ENCODE measurements at regions not wholly inside any gene's neighbourhood (a gene's known extent, or its start where the extent isn't known, plus 50 kb on each side); places are given as distances from the start of the nearest gene placed in this dataset.

GRCh38 chr18:75810961-75811551, 383.6 kb upstream of the SMIM21 start:
- Histone ChIP-seq H3K27me3 (no peaks in the 10 kb centered on the region), H3K27ac (no peak overlapping the region), H3K4me1 (no peaks in the 10 kb centered on the region), H3K9ac (ENCODE audit: low read depth in 2 of 2, low read length in 2 of 2) (no peak overlapping the region), H3K36me3 (no peaks in the 10 kb centered on the region), H3K4me3 (no peak overlapping the region), H3K9me3 (no peaks in the 10 kb centered on the region)
- intact Hi-C loops (cut with DNase I) = no loop called here
- DNase-seq = no peak
- no peak for TF ChIP-seq CTCF (IDR thresholded peaks at IDR 0.05)

- Histone ChIP-seq H3K9me3 (no peaks in the 10 kb centered on the region), H3K4me3 (no peak overlapping the region), H3K27ac (no peak overlapping the region), H3K36me3 (no peaks in the 10 kb centered on the region), H3K27me3 (no peaks in the 10 kb centered on the region), H3K4me1 (no peaks in the 10 kb centered on the region), H3K9ac (ENCODE audit: low read depth in 2 of 2, low read length in 2 of 2) (no peak overlapping the region)
- no peak for TF ChIP-seq CTCF (IDR thresholded peaks at IDR 0.05)
- DNase-seq = no peak
- intact Hi-C loops (cut with DNase I) = no loop called here
Measured at GRCh38 chr18:75810516-75810915, 383.0 kb upstream of the SMIM21 start.

- H3K4me3 ChIP-seq = peak overlapping the region; percentile 23
- intact Hi-C loops (cut with DNase I) = no loop called here
- no peaks in the 10 kb centered on the region for H3K9me3 ChIP-seq
- H3K27ac ChIP-seq = peak overlapping the region; percentile 41
- H3K36me3 ChIP-seq = no peaks in the 10 kb centered on the region
- H3K27me3 ChIP-seq = no peaks in the 10 kb centered on the region
- H3K4me1 ChIP-seq = no peaks in the 10 kb centered on the region
- peak; percentile 71 for DNase-seq
- no peak overlapping the region for H3K9ac ChIP-seq (ENCODE audit: low read depth in 2 of 2, low read length in 2 of 2)
- no peak for TF ChIP-seq CTCF (IDR thresholded peaks at IDR 0.05)
Measured at GRCh38 chr18:75809926-75810255, 382.4 kb upstream of the SMIM21 start.

- Histone ChIP-seq H3K9me3 (no peaks in the 10 kb centered on the region), H3K27me3 (no peaks in the 10 kb centered on the region), H3K4me3 (peak overlapping the region; percentile 23), H3K9ac (ENCODE audit: low read depth in 2 of 2, low read length in 2 of 2) (peak overlapping the region; percentile 7 to 43), H3K36me3 (no peaks in the 10 kb centered on the region), H3K27ac (peak overlapping the region; percentile 41), H3K4me1 (no peaks in the 10 kb centered on the region)
- TF ChIP-seq CTCF (IDR thresholded peaks at IDR 0.05) = no peak
- DNase-seq = peak; percentile 31
- intact Hi-C loops (cut with DNase I) = no loop called here
Measured at GRCh38 chr18:75809151-75809925, 381.8 kb upstream of the SMIM21 start.

DNA sequence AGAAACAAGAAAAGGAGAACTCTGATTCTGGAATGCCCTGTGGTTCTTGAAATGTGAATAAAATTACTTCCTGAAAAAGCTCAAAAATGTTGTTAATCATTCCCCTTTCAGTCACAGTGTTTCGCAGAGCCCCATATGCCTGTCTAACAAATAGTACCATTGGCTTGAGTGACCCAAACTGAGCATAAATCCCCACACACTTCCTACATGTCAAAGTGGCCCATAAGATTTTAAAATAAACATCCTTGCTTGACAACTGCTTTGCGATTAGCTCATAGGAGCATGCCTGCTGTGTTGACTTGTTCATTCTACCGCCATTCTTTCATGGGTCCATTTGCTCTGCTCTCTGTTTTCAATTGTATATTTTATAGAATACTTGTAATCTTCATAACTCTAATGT, 377.8 kb upstream of the SMIM21 start:
- no peak overlapping the region for H3K9ac ChIP-seq (ENCODE audit: low read depth in 2 of 2, low read length in 2 of 2)
- no peak overlapping the region for H3K4me3 ChIP-seq
- no peaks in the 10 kb centered on the region for H3K27me3 ChIP-seq
- no peaks in the 10 kb centered on the region for H3K9me3 ChIP-seq
- no peak for TF ChIP-seq CTCF (IDR thresholded peaks at IDR 0.05)
- no peaks in the 10 kb centered on the region for H3K4me1 ChIP-seq
- DNase-seq = no peak
- no peaks in the 10 kb centered on the region for H3K36me3 ChIP-seq
- intact Hi-C loops (cut with DNase I) = no loop called here
- H3K27ac ChIP-seq = no peak overlapping the region
